GM19043 (cell line): ENCODE measurements at regions not wholly inside any gene's neighbourhood (a gene's known extent, or its start where the extent isn't known, plus 50 kb on each side); places are given as distances from the start of the nearest gene placed in this dataset.
"Not testable (repeated sequence)": the region's sequence is repeated elsewhere in the genome, so short reads cannot be mapped to it uniquely, and the experiment has no call there.

Experiments
- ATAC-seq: cut with Tn5 transposase; IDR thresholded peaks from one replicate; pipeline ENCODE4 v1.9.1; 2021; ENCODE audit warnings: low read depth; ENCODE audit not compliant: unreplicated experiment

DNA sequence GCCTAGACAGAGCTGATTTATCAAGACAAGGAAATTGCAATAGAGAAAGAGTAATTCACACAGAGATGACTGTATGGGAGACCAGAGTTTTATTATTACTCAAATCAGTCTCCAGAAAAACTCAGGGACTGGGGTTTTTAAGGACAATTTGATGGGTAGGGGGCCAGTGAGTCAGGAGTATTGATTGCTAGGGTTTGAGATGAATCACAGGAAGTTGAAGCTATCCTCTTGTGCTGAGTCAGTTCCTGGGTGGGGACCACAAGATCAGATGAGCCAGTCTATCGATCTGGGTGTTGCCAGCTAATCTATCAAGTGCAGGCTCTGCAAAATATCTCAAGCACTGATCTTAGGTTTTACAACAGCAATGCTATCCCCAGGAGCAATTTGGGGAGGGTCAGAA is 87.4 kb upstream of the TGIF2LY start:
- not testable (repeated sequence) for ATAC-seq

DNA sequence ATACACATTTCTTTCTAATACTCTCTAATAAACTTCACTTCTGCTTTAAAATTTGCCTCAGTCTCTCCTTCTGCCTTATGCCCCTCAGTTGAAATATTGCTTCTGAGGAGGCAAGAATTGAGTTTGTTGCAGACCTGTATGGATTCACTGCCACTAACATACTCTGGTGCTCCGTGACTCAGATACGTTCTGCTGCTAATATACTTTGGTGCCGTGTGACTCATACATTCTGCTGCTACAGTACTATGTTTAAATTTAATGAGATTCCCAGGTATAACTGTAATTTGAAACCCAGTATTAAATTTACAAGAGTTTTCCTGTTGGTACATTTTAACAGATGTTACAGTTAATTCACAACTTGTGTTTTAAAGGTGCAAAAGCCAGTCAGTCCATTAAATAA is 84.3 kb upstream of the TGIF2LY start:
- not testable (repeated sequence) for ATAC-seq

DNA sequence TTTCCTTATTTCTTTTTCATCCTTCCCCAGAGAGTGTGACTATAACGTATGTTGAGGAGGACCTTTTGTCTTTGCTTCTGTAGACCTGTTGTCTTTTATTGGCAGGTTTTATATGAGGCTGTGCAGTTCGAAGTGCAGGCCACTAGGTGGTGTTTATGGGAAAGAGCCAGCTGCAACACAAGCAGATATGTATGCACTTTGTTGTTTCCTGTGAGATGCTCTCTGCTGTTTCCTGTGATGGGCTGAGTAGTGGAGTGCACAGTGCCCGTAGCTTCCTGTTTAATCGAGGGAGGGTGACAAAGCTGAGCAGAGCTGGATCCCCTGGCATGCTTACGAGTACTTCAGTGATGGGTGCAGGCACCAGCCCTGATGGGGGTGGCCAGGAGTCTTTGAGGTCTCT is 51.8 kb upstream of the TGIF2LY start:
- peak; percentile 98 for ATAC-seq
